K562 (cell line): ENCODE measurements at regions not wholly inside any gene's neighbourhood (a gene's known extent, or its start where the extent isn't known, plus 50 kb on each side); places are given as distances from the start of the nearest gene placed in this dataset.

Experiments used
- BACH1 ChIP-seq: fragments of 200-800 bp; sonication (Bioruptor generic); IDR thresholded peaks from 2 replicates; pipeline ENCODE4 v1.6.1; 2016; ENCODE audit warnings: missing genetic modification characterization, missing compliant biosample characterization
- CEBPG ChIP-seq, 3 experiments: fragments of 200-800 bp in 1 of 3; sonication (Bioruptor generic) in 1 of 3; sonication (generic) in 1 of 3; formaldehyde crosslinking in 1 of 3; IDR thresholded peaks in 2 of 3; conservative IDR thresholded peaks in 1 of 3; 2 replicates each; pipeline versions ENCODE4 v1.6.1 to v1.8.0; 2016 to 2022; ENCODE audit warnings: missing compliant biosample characterization in 2 of 3, missing genetic modification characterization in 2 of 3, mild to moderate bottlenecking in 1 of 3, missing genetic modification reagents in 1 of 3
- DEAF1 ChIP-seq: fragments of 450-650 bp; formaldehyde crosslinking; IDR thresholded peaks from 2 replicates; pipeline ENCODE4 v1.4.0; 2020; ENCODE audit warnings: mild to moderate bottlenecking, moderate library complexity
- EGR1 ChIP-seq: fragments of 450-650 bp; conservative IDR thresholded peaks from 2 replicates; pipeline ENCODE4 v1.6.1; 2017; ENCODE audit warnings: mild to moderate bottlenecking
- ESRRA ChIP-seq: fragments of 450-650 bp; IDR thresholded peaks from 2 replicates; pipeline ENCODE4 v1.6.1; 2014; ENCODE audit warnings: low read depth, mild to moderate bottlenecking, moderate library complexity, borderline replicate concordance
- GABPB1 ChIP-seq: sonication (generic); formaldehyde crosslinking; IDR thresholded peaks from 2 replicates; pipeline ENCODE4 v1.8.0; 2022; ENCODE audit warnings: mild to moderate bottlenecking, missing genetic modification reagents
- HDAC6 ChIP-seq: IDR thresholded peaks from 2 replicates; pipeline ENCODE4 v1.6.1; 2012; ENCODE audit warnings: low read depth, mild to moderate bottlenecking, control low read depth, inconsistent platforms, low read length, moderate library complexity
- KAT2B ChIP-seq: IDR thresholded peaks from one replicate; pipeline ENCODE4 v1.6.1; 2012; ENCODE audit warnings: low read depth, mild to moderate bottlenecking, control low read depth, inconsistent platforms, low read length, moderate library complexity
- MTA2 ChIP-seq: fragments of 450-650 bp; IDR thresholded peaks from 2 replicates; pipeline ENCODE4 v1.6.1; 2016; ENCODE audit warnings: low read depth
- NCOA1 ChIP-seq: fragments of 450-650 bp; IDR thresholded peaks from 2 replicates; pipeline ENCODE4 v1.6.1; 2016; ENCODE audit warnings: low read depth
- NEUROD1 ChIP-seq: fragments of 150-350 bp; IDR thresholded peaks from 2 replicates; pipeline ENCODE4 v1.6.1; 2014; ENCODE audit warnings: borderline replicate concordance, low read length, low read depth; ENCODE audit not compliant: partially characterized antibody
- PML ChIP-seq: IDR thresholded peaks from 2 replicates; pipeline ENCODE4 v1.6.1; 2012; ENCODE audit warnings: low read length, inconsistent platforms
- POLR3G ChIP-seq: IDR thresholded peaks from 2 replicates; pipeline ENCODE4 v1.6.1; 2011; ENCODE audit not compliant: insufficient read length, insufficient replicate concordance; ENCODE audit errors: extremely low read depth
- PURB ChIP-seq: sonication (generic); formaldehyde crosslinking; IDR thresholded peaks from 2 replicates; pipeline ENCODE4 v1.9.0; 2021; ENCODE audit warnings: low read depth, mild to moderate bottlenecking, missing genetic modification reagents
- SMAD1 ChIP-seq: fragments of 150-350 bp; IDR thresholded peaks from 2 replicates; pipeline ENCODE4 v1.6.1; 2014; ENCODE audit warnings: low read length, low read depth; ENCODE audit not compliant: partially characterized antibody
- TEAD1 ChIP-seq, 2 experiments: fragments of 450-650 bp in 1 of 2; sonication (generic) in 1 of 2; formaldehyde crosslinking; IDR thresholded peaks; 2 replicates each; pipeline versions ENCODE4 v1.4.0 to v1.8.0; 2020 to 2022; ENCODE audit warnings: mild to moderate bottlenecking in 2 of 2, missing genetic modification reagents in 1 of 2
- U2AF2 ChIP-seq: fragments of 200-400 bp; formaldehyde crosslinking; optimal IDR thresholded peaks from 2 replicates; pipeline ENCODE3; 2017; ENCODE audit warnings: low read depth, mild to moderate bottlenecking, low read length
- ZNF224 ChIP-seq: sonication (generic); formaldehyde crosslinking; IDR thresholded peaks from 2 replicates; pipeline ENCODE4 v1.8.0; 2022; ENCODE audit warnings: mild to moderate bottlenecking, missing genetic modification reagents
- ZNF766 ChIP-seq: fragments of 200-800 bp; sonication (Bioruptor generic); conservative IDR thresholded peaks from 2 replicates; pipeline ENCODE4 v1.6.1; 2016; ENCODE audit warnings: missing genetic modification characterization, missing compliant biosample characterization
- ZNF79 ChIP-seq: fragments of 250-450 bp; sonication (Bioruptor Pico); IDR thresholded peaks from 2 replicates; pipeline ENCODE4 v1.4.0; 2020; ENCODE audit warnings: low read depth, mild to moderate bottlenecking, moderate library complexity
- TF ChIP-seq, protein P1 (sequence below), 2 experiments: fragments of 450-650 bp in 1 of 2; sonication (generic) in 1 of 2; formaldehyde crosslinking; conservative IDR thresholded peaks; 2 replicates each; pipeline versions ENCODE4 v1.4.0 to v1.8.1; 2020 to 2022; ENCODE audit warnings: mild to moderate bottlenecking in 1 of 2, missing genetic modification reagents in 1 of 2
- TF ChIP-seq, protein P2 (sequence below), 2 experiments: IDR thresholded peaks; 2 replicates each; pipeline ENCODE4 v1.6.1; 2011; ENCODE audit warnings: borderline replicate concordance in 1 of 2, control low read depth in 1 of 2, low read depth in 1 of 2, low read length in 1 of 2, mild to moderate bottlenecking in 1 of 2, mixed read lengths in 1 of 2, moderate library complexity in 1 of 2; ENCODE audit not compliant: insufficient read depth in 1 of 2, insufficient read length in 1 of 2, poor library complexity in 1 of 2, severe bottlenecking in 1 of 2; ENCODE audit errors: extremely low read depth in 1 of 2
- TF ChIP-seq, protein P3 (sequence below): fragments of 250-450 bp; sonication (Bioruptor Pico); IDR thresholded peaks from 2 replicates; pipeline ENCODE4 v1.4.0; 2020; ENCODE audit warnings: mild to moderate bottlenecking, moderate library complexity

DNA sequence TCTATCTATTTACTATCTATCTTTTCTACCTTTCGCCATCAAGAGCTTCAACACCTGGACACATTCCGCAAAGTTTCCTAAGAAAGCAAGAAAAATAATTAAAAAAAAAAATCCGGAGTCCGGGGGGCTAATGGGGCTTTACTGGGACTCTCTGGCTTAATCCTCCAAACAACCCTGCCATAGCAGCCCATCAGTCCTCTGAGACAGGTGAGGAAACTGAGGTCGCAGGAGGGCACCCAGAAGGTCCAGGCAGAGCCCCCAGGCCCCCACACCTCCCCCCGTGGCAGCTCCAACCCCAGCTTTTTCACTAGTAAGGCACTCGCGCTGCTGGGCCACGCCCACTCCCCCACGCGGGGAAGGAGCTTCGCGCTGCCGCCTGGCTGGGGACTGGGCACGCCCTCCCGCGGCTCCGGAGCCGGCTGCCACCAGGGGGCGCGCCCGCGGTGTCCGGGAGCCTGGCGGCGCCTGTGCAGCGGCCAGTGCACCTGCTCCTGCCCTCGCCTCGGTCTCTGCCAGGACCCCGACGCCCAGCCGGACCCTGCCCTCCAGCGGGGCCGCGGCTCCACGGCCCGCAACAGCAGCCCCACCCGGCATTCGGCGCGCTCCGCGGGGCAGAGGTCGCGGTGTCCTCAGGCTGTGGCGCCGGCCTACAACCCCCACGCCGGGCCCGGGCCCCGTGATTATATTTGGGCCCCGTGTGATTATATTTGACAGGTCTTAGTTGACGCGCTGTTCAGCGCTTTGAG, 54.1 kb upstream of the SAMD11 start (continued):
- peak; percentile 38; the same call in 1 of the 2 replicates for TF ChIP-seq DEAF1 (CRISPR knock-in tag)
- no peak for TF ChIP-seq ZNF766 (CRISPR knock-in tag)
- TF ChIP-seq U2AF2 = no peak
- no peak for TF ChIP-seq PURB
- TF ChIP-seq ZNF224 (CRISPR knock-in tag) = no peak
- TF ChIP-seq SMAD1 = no peak
- TF ChIP-seq, protein P1, sequence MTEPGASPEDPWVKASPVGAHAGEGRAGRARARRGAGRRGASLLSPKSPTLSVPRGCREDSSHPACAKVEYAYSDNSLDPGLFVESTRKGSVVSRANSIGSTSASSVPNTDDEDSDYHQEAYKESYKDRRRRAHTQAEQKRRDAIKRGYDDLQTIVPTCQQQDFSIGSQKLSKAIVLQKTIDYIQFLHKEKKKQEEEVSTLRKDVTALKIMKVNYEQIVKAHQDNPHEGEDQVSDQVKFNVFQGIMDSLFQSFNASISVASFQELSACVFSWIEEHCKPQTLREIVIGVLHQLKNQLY (CRISPR knock-in tag; conservative IDR thresholded peaks at IDR 0.05) = no peak
- no peak for TF ChIP-seq POLR3G
- no peak for TF ChIP-seq PML
- TF ChIP-seq BACH1 (tag) = no peak
- no peak for TF ChIP-seq MTA2
- no peak for TF ChIP-seq GABPB1
- no peak for TF ChIP-seq HDAC6
- TF ChIP-seq KAT2B = no peak
- no peak for TF ChIP-seq NCOA1
- peak in 1 of 2 experiments; percentile 73; a peak in 2 of 4 replicates for TF ChIP-seq TEAD1 (CRISPR knock-in tag; IDR thresholded peaks at IDR 0.05)
- TF ChIP-seq ZNF79 = no peak
- peak; percentile 19; the same call in 1 of the 2 replicates for TF ChIP-seq ESRRA
- peak; percentile 18 for TF ChIP-seq NEUROD1
- TF ChIP-seq, protein P2, sequence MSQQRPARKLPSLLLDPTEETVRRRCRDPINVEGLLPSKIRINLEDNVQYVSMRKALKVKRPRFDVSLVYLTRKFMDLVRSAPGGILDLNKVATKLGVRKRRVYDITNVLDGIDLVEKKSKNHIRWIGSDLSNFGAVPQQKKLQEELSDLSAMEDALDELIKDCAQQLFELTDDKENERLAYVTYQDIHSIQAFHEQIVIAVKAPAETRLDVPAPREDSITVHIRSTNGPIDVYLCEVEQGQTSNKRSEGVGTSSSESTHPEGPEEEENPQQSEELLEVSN (IDR thresholded peaks at IDR 0.05; ENCODE audit: borderline replicate concordance in 1 of 2, extremely low read depth in 1 of 2, insufficient read depth in 1 of 2, insufficient read length in 1 of 2, low read depth in 1 of 2, low read length in 1 of 2, poor library complexity in 1 of 2, severe bottlenecking in 1 of 2) = peak; percentile 62 to 77
- no peak for TF ChIP-seq CEBPG (CRISPR knock-in tag; IDR thresholded peaks at IDR 0.05)
- TF ChIP-seq CEBPG (tag; conservative IDR thresholded peaks at IDR 0.05 in 1 of 2, IDR thresholded peaks at IDR 0.05 in 1 of 2) = no peak
- no peak for TF ChIP-seq EGR1
- TF ChIP-seq, protein P3, sequence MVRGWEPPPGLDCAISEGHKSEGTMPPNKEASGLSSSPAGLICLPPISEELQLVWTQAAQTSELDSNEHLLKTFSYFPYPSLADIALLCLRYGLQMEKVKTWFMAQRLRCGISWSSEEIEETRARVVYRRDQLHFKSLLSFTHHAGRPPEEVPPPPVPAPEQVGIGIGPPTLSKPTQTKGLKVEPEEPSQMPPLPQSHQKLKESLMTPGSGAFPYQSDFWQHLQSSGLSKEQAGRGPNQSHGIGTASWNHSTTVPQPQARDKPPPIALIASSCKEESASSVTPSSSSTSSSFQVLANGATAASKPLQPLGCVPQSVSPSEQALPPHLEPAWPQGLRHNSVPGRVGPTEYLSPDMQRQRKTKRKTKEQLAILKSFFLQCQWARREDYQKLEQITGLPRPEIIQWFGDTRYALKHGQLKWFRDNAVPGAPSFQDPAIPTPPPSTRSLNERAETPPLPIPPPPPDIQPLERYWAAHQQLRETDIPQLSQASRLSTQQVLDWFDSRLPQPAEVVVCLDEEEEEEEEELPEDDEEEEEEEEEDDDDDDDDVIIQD (CRISPR knock-in tag) = no peak
